ENCODE measurements at regions not wholly inside any gene's neighbourhood (a gene's known extent, or its start where the extent isn't known, plus 50 kb on each side); places are given as distances from the start of the nearest gene placed in this dataset.
"Not testable (repeated sequence)": the region's sequence is repeated elsewhere in the genome, so short reads cannot be mapped to it uniquely, and the experiment has no call there.

DNA sequence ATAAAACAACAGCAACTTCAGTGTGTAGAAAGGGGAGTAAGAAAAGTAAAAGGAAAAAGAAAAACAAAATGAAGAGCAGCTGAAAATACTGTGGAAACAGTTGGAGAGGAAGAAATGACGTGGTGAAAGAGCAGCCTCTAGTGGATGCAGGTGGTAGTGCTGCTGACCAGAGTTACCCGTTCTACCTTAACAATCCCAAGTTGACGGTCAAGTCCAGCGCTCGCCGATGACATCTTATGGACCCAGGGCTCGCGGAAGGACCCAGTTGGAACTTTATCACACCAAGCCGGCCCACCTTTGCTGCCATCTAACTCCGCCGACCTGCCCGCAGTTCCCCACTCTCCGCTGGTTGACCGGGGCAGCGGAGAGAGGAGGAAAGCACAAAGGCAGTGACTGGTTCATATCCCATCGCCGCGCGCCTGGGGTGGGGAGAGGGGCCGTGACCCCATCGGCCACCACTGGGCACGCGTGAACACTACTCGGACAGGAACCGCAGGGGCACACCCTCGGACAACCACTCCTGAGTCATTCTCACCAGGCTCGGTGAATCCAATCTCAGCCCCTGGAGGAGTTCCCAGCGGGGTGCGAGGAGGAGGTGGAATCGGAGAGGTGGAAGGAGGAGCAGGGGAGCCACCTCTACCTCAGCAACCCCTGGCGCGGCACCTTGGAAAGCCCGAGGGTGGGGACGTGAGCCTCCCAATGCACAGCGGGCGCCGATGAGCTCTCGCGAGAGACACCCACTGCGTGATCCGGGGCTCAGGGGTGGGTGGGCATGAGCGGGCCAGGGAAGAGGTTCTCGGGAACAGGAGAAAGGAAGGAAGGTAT is 300.7 kb downstream of the CDY2B start:
- TF ChIP-seq, protein P1, sequence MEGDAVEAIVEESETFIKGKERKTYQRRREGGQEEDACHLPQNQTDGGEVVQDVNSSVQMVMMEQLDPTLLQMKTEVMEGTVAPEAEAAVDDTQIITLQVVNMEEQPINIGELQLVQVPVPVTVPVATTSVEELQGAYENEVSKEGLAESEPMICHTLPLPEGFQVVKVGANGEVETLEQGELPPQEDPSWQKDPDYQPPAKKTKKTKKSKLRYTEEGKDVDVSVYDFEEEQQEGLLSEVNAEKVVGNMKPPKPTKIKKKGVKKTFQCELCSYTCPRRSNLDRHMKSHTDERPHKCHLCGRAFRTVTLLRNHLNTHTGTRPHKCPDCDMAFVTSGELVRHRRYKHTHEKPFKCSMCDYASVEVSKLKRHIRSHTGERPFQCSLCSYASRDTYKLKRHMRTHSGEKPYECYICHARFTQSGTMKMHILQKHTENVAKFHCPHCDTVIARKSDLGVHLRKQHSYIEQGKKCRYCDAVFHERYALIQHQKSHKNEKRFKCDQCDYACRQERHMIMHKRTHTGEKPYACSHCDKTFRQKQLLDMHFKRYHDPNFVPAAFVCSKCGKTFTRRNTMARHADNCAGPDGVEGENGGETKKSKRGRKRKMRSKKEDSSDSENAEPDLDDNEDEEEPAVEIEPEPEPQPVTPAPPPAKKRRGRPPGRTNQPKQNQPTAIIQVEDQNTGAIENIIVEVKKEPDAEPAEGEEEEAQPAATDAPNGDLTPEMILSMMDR (IDR thresholded peaks at IDR 0.05; ENCODE audit: low read depth, low read length) = not testable (repeated sequence)
- TF ChIP-seq EZH2phosphoT487 (IDR thresholded peaks at IDR 0.05; ENCODE audit: low read depth) = not testable (repeated sequence)
